ENCODE measurements at regions not wholly inside any gene's neighbourhood (a gene's known extent, or its start where the extent isn't known, plus 50 kb on each side); places are given as distances from the start of the nearest gene placed in this dataset.

DNA sequence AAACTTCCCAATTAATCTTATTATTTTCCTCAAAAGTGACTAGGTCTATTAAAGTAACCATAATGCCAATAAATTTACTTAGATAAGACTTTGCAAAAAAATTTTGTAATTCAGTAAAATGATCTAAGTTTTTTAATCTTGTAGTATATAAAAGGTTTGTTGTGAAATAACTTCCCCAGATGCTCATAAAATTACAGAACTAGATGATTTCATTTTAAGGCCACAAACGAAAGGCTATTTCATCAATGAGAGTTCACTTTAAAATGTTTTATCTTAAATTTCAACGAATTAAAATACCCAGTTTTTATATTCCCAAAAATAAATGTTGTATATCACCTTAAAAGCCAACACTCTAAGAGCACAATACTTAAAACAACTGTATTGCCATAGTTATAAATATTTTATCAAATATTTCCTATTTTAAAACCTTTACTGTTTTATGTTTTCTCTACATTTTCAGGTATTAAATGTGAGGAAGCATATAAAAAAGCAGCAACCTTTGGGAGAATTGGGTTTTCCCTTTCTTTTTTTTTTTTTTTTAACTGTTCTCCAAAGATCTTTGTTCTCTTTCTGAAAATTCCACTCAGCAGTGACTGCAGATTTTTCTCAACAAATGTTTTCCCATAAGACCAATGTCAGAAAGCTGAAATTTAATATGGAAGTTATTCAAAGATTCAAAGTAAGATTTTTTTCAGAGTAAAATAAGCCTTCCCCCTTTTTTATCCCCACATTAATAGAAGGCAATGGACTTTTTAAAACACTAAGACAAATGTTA lies 169.9 kb downstream of the CYB561 start:
- H3K27ac ChIP-seq: no peak overlapping the region
- TF ChIP-seq, protein P1, sequence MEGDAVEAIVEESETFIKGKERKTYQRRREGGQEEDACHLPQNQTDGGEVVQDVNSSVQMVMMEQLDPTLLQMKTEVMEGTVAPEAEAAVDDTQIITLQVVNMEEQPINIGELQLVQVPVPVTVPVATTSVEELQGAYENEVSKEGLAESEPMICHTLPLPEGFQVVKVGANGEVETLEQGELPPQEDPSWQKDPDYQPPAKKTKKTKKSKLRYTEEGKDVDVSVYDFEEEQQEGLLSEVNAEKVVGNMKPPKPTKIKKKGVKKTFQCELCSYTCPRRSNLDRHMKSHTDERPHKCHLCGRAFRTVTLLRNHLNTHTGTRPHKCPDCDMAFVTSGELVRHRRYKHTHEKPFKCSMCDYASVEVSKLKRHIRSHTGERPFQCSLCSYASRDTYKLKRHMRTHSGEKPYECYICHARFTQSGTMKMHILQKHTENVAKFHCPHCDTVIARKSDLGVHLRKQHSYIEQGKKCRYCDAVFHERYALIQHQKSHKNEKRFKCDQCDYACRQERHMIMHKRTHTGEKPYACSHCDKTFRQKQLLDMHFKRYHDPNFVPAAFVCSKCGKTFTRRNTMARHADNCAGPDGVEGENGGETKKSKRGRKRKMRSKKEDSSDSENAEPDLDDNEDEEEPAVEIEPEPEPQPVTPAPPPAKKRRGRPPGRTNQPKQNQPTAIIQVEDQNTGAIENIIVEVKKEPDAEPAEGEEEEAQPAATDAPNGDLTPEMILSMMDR (conservative IDR thresholded peaks at IDR 0.05): no peak

DNA sequence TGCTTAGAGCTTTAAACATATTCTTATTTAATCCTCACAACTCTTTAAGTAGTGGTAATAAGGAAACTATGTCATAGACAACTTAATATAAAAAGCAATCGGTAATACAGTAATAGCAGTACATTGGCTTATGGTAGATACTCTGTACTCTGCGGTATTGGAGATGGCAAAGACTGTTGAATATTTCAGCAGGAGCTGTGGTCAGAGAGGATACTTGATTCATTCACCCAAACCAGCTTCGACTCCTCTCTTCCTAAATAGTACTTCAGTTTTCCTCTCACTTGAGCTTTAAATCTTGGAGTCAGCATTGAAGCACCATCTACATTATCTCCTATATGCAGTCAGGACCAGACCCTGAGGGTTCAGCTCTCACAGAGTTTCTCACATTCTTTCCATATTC lies 169.3 kb downstream of the CYB561 start:
- TF ChIP-seq, protein P1 (conservative IDR thresholded peaks at IDR 0.05): no peak
- H3K27ac ChIP-seq: no peak overlapping the region

DNA sequence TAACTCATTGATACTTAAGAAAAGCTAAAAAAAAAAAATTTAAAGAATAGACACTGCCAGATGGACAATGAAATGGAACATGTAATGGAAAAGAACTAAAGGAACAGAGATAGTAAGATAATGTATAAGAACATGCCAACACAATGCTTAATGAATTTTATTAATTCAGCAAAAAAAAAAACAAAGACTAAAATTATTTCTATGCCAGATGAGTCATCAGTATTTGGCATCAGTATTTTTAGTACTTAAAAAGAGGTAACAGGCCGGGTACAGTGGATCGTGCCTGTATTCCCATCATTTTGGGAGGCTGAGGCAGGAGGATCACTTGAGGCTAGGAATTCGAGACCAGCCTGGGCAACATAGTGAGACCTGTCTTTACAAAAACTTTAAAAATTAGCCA lies 168.5 kb downstream of the CYB561 start:
- TF ChIP-seq, protein P1 (conservative IDR thresholded peaks at IDR 0.05): no peak
- no peak overlapping the region for H3K27ac ChIP-seq

DNA sequence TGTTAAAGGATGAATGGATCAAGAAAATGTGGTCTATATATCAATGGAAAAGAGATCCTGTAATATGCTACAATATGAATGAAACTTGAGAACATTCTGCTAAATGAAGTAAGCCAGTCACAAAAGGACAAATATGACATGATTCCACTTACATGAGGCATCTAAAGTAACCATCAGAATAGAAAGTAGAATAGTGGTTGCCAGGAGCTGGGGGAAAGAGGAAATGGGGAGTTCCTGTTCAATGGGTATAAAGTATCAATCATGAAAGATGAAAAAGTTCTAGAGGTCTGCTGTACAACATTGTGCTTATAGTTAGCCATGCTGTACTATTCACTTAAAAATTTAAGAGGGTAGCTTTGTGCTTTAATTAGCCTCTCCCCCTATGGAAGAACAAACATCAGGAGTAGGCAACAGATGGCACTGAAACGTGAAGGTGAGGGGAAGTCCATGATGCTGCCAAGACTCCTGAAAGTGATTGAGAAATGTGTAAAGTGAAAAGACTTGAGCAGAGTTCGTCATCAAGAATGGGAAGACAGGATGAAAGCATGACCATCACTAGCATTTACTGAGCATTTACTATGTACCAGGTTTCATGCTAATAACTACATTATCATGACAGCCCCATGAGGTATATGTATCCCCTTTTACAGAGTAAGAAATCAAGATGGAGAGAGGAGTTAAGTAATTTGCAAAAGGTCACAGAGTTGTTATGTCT lies 167.2 kb downstream of the CYB561 start:
- TF ChIP-seq, protein P1 (conservative IDR thresholded peaks at IDR 0.05): no peak
- H3K27ac ChIP-seq: no peak overlapping the region

DNA sequence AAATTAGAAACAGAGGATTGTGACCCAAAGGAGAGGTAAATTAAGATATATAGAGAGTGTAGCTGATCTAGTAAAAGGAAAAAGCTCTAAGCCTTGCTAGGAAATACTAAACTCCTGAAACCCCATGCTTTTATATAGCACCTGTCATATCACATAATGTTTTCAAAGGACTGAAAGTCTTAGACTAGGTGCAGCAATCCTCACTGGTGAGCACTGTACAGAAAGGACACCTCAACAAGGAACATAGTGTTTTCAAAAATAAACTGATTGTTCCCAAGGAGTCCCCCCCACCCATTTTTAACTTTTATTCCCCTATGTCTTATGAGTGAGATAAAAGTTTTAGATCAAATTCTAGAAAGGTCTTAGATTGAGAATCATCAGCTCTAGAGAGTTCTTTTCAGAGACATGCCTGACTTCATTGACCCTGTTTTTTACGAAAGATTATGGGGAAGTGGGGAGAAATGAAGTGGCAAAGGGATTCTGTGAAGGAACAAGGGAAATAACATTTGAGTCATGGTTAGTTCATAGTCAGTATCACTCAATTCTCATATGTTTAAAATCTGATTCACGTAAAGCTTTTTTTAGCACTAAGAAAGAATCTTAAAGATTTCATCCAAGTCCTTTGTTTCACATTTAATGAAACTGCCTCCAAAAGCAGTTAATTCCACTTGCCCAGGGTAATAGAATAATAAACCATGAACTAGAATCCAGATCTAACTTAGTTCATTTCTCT lies 166.4 kb downstream of the CYB561 start:
- TF ChIP-seq, protein P1 (conservative IDR thresholded peaks at IDR 0.05): no peak
- no peak overlapping the region for H3K27ac ChIP-seq

DNA sequence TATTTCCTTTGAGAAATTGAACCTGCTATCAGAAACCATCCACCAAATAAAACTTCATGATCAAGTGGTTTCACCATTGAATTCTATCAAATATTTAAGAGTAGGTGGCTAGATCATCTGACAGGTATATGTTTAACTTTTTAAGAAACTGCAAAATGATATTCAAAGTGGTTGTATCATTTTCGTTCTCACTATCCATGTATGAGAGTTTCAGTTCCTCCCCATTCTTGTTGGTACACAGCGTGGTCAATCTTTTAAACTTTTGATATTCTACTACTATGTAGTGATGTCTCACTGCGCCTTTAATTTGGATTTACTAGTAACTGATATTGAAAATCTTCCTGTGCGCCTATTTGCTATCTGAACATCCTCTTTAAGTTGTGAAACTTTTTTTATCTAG lies 163.7 kb downstream of the CYB561 start:
- H3K27ac ChIP-seq: no peak overlapping the region
- TF ChIP-seq, protein P1 (conservative IDR thresholded peaks at IDR 0.05): no peak

DNA sequence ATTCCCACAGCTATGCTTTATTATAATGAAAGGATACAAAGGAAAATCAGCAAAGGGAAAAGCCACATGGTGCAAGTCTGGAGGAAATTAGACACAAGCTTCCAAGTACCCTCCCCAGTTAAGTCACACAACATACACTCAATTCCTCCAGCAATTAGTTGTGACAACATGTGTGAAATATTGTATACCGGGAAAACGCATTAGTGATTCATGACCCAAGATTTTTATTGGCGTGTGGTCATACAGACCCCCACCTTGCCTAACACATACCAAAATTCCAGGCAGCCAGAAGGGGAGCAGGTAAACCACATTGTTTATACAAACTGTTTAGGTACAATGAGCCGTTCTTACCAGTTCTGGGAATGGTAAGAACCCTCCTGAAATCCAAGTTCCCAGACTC lies 160.6 kb downstream of the CYB561 start:
- no peak overlapping the region for H3K27ac ChIP-seq

More for the DNA sequence above, 160.6 kb downstream of the CYB561 start:
- TF ChIP-seq, protein P1 (conservative IDR thresholded peaks at IDR 0.05): no peak
